GM12878 (cell line): ENCODE measurements at regions not wholly inside any gene's neighbourhood (a gene's known extent, or its start where the extent isn't known, plus 50 kb on each side); places are given as distances from the start of the nearest gene placed in this dataset.

Source experiments
- ATAC-seq: fragments of 200-7000 bp; cut with Tn5 transposase; 3 replicates; pipeline ENCODE4 v1.9.1; 2020; ENCODE audit warnings: mild to moderate bottlenecking, moderate library complexity
- BruUV-seq: library from RNA; stranded (reverse); fragments of 400-500 nt; replicated peaks from 2 replicates; lab custom pipeline; 2021; lab: Mats Ljungman, UMichigan
- CTCF ChIA-PET: fragments of 300-600 bp; sonication (Branson Sonifier 250); formaldehyde crosslinking; extraction: SDS; loops from one replicate; lab custom pipeline; 2021; ENCODE audit warnings: inconsistent platforms; lab: Yijun Ruan, JAX
- POLR2A ChIA-PET: fragments of 350-600 bp; formaldehyde crosslinking; extraction: SDS; loops from one replicate; lab custom pipeline; 2021; ENCODE audit warnings: inconsistent platforms; lab: Charles Lee
- RAD21 ChIA-PET: fragments of 300-600 bp; sonication (Branson Sonifier 250); formaldehyde crosslinking; loops from one replicate; lab custom pipeline; 2023; ENCODE audit warnings: antibody characterized with exemption; ENCODE audit not compliant: unreplicated experiment; lab: Charles Lee
- SMC1A ChIA-PET: fragments of 300-600 bp; sonication (Branson Sonifier 250); formaldehyde crosslinking; loops from one replicate; lab custom pipeline; 2023; ENCODE audit not compliant: unreplicated experiment, uncharacterized antibody; lab: Charles Lee
- DNase-seq: peaks from one replicate; pipeline ENCODE4 v3.0.0-alpha.2; 2011; ENCODE audit warnings: low read depth, low spot score
- FAIRE-seq: peaks from 3 replicates; lab custom pipeline; 2011; peaks lifted over from hg19 to GRCh38; lab: Jason Lieb, UNC
- H2AFZ ChIP-seq: 2 replicates; pipeline ENCODE4 v1.6.0; 2011; ENCODE audit warnings: low read depth, low read length, control low read depth; ENCODE audit not compliant: control insufficient read depth
- H3K27ac ChIP-seq: 2 replicates; pipeline ENCODE4 v1.5.1; 2011; ENCODE audit warnings: control low read depth; ENCODE audit not compliant: control insufficient read depth, insufficient read depth
- H3K27me3 ChIP-seq, 2 experiments: replicated peaks in 1 of 2; 2 replicates each; pipeline versions ENCODE4 v1.6.0 to v1.6.1; 2011; ENCODE audit warnings: low read length in 1 of 2; ENCODE audit not compliant: control insufficient read depth in 2 of 2, insufficient read depth in 2 of 2
- H3K36me3 ChIP-seq, 2 experiments: 2 replicates each; pipeline ENCODE4 v1.5.1; 2011; ENCODE audit warnings: low read length in 1 of 2; ENCODE audit not compliant: control insufficient read depth in 2 of 2, insufficient read depth in 2 of 2
- H3K4me1 ChIP-seq: 2 replicates; pipeline ENCODE4 v1.6.1; 2011; ENCODE audit warnings: mild to moderate bottlenecking, low read length, moderate library complexity, mixed read lengths; ENCODE audit not compliant: control insufficient read depth, insufficient read depth
- H3K4me2 ChIP-seq: 2 replicates; pipeline ENCODE4 v1.6.0; 2011; ENCODE audit warnings: control low read depth; ENCODE audit not compliant: control insufficient read depth, insufficient read depth
- H3K4me3 ChIP-seq: fragments of 200-600 bp; sonication (generic); 2 replicates; pipeline ENCODE4 v1.5.1; 2016
- H3K79me2 ChIP-seq: 2 replicates; pipeline ENCODE4 v1.6.0; 2011; ENCODE audit warnings: low read length; ENCODE audit not compliant: control insufficient read depth, insufficient read depth
- H3K9ac ChIP-seq: 2 replicates; pipeline ENCODE4 v1.8.0; 2011; ENCODE audit warnings: low read length, control low read depth, mixed read lengths; ENCODE audit not compliant: control insufficient read depth, insufficient read depth
- H3K9me3 ChIP-seq: replicated peaks from 3 replicates; pipeline ENCODE4 v1.5.1; 2011; ENCODE audit warnings: mild to moderate bottlenecking, low read length; ENCODE audit not compliant: control insufficient read depth, insufficient read depth
- H4K20me1 ChIP-seq: 2 replicates; pipeline ENCODE4 v1.6.0; 2011; ENCODE audit not compliant: control insufficient read depth, insufficient read depth
- ASH2L ChIP-seq: fragments of 300-600, 200-600 bp; sonication (generic); IDR thresholded peaks from 2 replicates; pipeline ENCODE4 v1.6.1; 2017; ENCODE audit warnings: low read depth, mild to moderate bottlenecking, borderline replicate concordance
- BHLHE40 ChIP-seq, 2 experiments: fragments of 450-650 bp in 1 of 2; IDR thresholded peaks; 2 replicates each; pipeline ENCODE4 v1.6.1; 2011 to 2017; ENCODE audit warnings: low read depth in 2 of 2, borderline replicate concordance in 1 of 2, improper control_type of control experiment in 1 of 2, low read length in 1 of 2, mild to moderate bottlenecking in 1 of 2
- BMI1 ChIP-seq: fragments of 450-650 bp; IDR thresholded peaks from 2 replicates; pipeline ENCODE4 v1.6.1; 2016; ENCODE audit warnings: mild to moderate bottlenecking, moderate library complexity, borderline replicate concordance
- EED ChIP-seq: sonication (generic); IDR thresholded peaks from 2 replicates; pipeline ENCODE4 v1.6.1; 2016; ENCODE audit warnings: antibody characterized with exemption, low read depth
- FOXM1 ChIP-seq: IDR thresholded peaks from 2 replicates; pipeline ENCODE4 v1.6.1; 2012; ENCODE audit warnings: low read depth, mild to moderate bottlenecking, inconsistent platforms, low read length, moderate library complexity
- IKZF2 ChIP-seq, 2 experiments: fragments of 450-650 bp; IDR thresholded peaks; 2 replicates each; pipeline ENCODE4 v1.6.1; 2017; ENCODE audit warnings: mild to moderate bottlenecking in 2 of 2, moderate library complexity in 2 of 2
- MTA3 ChIP-seq: IDR thresholded peaks from 2 replicates; pipeline ENCODE4 v1.6.1; 2012; ENCODE audit warnings: low read length, inconsistent platforms, borderline replicate concordance
- NFXL1 ChIP-seq: fragments of 450-650 bp; IDR thresholded peaks from 2 replicates; pipeline ENCODE4 v1.6.1; 2017; ENCODE audit warnings: antibody characterized with exemption, mild to moderate bottlenecking, borderline replicate concordance
- PML ChIP-seq: IDR thresholded peaks from 2 replicates; pipeline ENCODE4 v1.6.1; 2012; ENCODE audit warnings: low read length, inconsistent platforms
- RAD51 ChIP-seq: fragments of 450-650 bp; IDR thresholded peaks from 2 replicates; pipeline ENCODE4 v1.6.1; 2016; ENCODE audit warnings: moderate library complexity, mild to moderate bottlenecking, inconsistent platforms
- RCOR1 ChIP-seq: conservative IDR thresholded peaks from 2 replicates; pipeline ENCODE4 v1.6.1; 2012; ENCODE audit warnings: low read depth, low read length, improper control_type of control experiment
- RELA ChIP-seq: fragments of 450-650 bp; IDR thresholded peaks from 2 replicates; pipeline ENCODE4 v1.8.0; 2014; ENCODE audit warnings: borderline replicate concordance; ENCODE audit not compliant: partially characterized antibody
- REST ChIP-seq: IDR thresholded peaks from 2 replicates; pipeline ENCODE4 v1.6.1; 2012; ENCODE audit warnings: mild to moderate bottlenecking, low read depth, low read length
- SMAD1 ChIP-seq: fragments of 450-650 bp; IDR thresholded peaks from 2 replicates; pipeline ENCODE4 v1.6.1; 2018; ENCODE audit warnings: mild to moderate bottlenecking, low read depth; ENCODE audit not compliant: partially characterized antibody
- SUPT20H ChIP-seq: IDR thresholded peaks from 2 replicates; pipeline ENCODE4 v1.6.1; 2011; ENCODE audit warnings: low read depth, mild to moderate bottlenecking, low read length, moderate library complexity, borderline replicate concordance; ENCODE audit not compliant: control insufficient read depth
- TARDBP ChIP-seq: IDR thresholded peaks from 2 replicates; pipeline ENCODE4 v1.6.1; 2016; ENCODE audit warnings: borderline replicate concordance
- ZBED1 ChIP-seq: IDR thresholded peaks from 2 replicates; pipeline ENCODE4 v1.6.1; 2016; ENCODE audit warnings: borderline replicate concordance
- WGBS: methylation state at CpG from one replicate; pipeline ENCODE4 v1.1.6; 2016; ENCODE audit warnings: low lambda C conversion rate; ENCODE audit not compliant: insufficient replicate concordance, insufficient coverage; ENCODE audit errors: missing lambda C conversion rate; 5-methylcytosine and 5-hydroxymethylcytosine counted together
- in situ Hi-C: fragments of 300-500 bp; cut with MboI; formaldehyde crosslinking; loops from 9 replicates; pipeline ENCODE4 v1.14.3; 2018; ENCODE audit warnings: mixed read lengths
- intact Hi-C: fragments of 100-400 bp; cut with micrococcal nuclease; formaldehyde crosslinking; loops from one replicate; pipeline ENCODE4 v1.14.2; 2022; ENCODE audit not compliant: unreplicated experiment
- TF ChIP-seq, protein P1 (sequence below): fragments of 450-650 bp; formaldehyde crosslinking; IDR thresholded peaks from 2 replicates; pipeline ENCODE4 v1.5.0; 2022; ENCODE audit warnings: mild to moderate bottlenecking, missing genetic modification characterization

DNA sequence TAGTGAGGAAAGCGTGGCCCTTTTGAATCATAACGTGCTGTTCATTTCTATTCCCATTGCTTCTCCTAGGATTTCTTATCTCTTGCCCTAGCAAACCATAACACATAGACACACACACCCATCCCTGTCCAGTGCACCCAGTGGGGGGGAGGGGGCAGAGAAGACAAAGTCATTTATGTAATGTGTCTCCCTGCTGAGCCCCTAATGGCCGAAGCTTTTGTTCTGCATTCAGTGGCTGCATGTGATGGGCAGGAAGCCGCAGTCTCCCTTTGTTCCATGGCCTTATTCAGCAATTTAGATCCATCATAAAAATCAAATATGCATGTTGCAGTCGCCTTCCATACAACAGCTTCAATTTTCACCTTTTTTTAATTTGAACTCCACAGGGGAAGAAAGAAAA, 325.4 kb downstream of the ZFHX3 start (continued):
- no peak for TF ChIP-seq IKZF2 (IDR thresholded peaks at IDR 0.05)
- TF ChIP-seq RCOR1 = no peak
- no peak for TF ChIP-seq MTA3

DNA sequence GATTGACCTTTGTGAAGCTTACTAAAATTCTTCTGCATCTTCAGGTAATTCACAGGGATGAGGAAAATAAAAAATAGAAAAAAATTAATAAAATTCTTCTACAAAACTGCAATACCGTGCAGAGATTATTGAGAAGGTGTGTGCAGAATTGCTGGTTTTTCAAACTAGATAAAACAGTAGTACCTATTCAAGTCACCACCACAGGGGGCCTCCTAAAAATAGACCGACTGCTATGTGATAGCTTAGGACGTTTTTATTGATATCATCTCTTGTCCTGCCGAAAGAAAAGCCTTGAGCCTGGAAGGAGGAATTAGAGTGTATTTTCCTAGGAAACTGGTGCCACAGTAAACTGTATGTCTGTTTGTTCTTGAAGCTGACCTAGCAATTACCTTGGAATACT, 325.9 kb downstream of the ZFHX3 start:
- Histone ChIP-seq H3K27ac (no peak overlapping the region), H3K9ac (no peak overlapping the region), H3K27me3 (no peaks in the 10 kb centered on the region), H3K36me3 (no peaks in the 10 kb centered on the region), H3K4me2 (no peak overlapping the region), H3K4me1 (no peaks in the 10 kb centered on the region), H4K20me1 (no peaks in the 10 kb centered on the region), H2AFZ (no peak overlapping the region), H3K4me3 (no peak overlapping the region), H3K9me3 (no peaks in the 10 kb centered on the region), H3K79me2 (no peaks in the 10 kb centered on the region)
- WGBS = 94% methylated on average over 4 of the region's 4 CpGs
- ChIA-PET SMC1A (interaction anchor here (1.0 kb wide), 1 partner anchor 13 kb away, joined by 3 read pairs; no protein-coding TSS in a partner anchor), CTCF (no interaction called here), POLR2A (no interaction called here), RAD21 (no interaction called here)
- no TSS peak for BruUV-seq
- DNase-seq (no peak), ATAC-seq (no peak), FAIRE-seq (no peak)
- intact Hi-C loops (no loop called here), in situ Hi-C loops (no loop called here)
- TF ChIP-seq BMI1 (no peak), PML (no peak), REST (no peak), SUPT20H (no peak), NFXL1 (no peak), FOXM1 (no peak), RELA (no peak), BHLHE40 (IDR thresholded peaks at IDR 0.05; ENCODE audit: borderline replicate concordance in 1 of 2, low read depth in 2 of 2, low read length in 1 of 2) (no peak), RAD51 (no peak), SMAD1 (no peak), EED (no peak), TARDBP (no peak), ASH2L (no peak), ZBED1 (no peak)
- TF ChIP-seq, protein P1, sequence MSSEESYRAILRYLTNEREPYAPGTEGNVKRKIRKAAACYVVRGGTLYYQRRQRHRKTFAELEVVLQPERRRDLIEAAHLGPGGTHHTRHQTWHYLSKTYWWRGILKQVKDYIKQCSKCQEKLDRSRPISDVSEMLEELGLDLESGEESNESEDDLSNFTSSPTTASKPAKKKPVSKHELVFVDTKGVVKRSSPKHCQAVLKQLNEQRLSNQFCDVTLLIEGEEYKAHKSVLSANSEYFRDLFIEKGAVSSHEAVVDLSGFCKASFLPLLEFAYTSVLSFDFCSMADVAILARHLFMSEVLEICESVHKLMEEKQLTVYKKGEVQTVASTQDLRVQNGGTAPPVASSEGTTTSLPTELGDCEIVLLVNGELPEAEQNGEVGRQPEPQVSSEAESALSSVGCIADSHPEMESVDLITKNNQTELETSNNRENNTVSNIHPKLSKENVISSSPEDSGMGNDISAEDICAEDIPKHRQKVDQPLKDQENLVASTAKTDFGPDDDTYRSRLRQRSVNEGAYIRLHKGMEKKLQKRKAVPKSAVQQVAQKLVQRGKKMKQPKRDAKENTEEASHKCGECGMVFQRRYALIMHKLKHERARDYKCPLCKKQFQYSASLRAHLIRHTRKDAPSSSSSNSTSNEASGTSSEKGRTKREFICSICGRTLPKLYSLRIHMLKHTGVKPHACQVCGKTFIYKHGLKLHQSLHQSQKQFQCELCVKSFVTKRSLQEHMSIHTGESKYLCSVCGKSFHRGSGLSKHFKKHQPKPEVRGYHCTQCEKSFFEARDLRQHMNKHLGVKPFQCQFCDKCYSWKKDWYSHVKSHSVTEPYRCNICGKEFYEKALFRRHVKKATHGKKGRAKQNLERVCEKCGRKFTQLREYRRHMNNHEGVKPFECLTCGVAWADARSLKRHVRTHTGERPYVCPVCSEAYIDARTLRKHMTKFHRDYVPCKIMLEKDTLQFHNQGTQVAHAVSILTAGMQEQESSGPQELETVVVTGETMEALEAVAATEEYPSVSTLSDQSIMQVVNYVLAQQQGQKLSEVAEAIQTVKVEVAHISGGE (CRISPR knock-in tag) = no peak
